HepG2 (cell line): ENCODE measurements at regions not wholly inside any gene's neighbourhood (a gene's known extent, or its start where the extent isn't known, plus 50 kb on each side); places are given as distances from the start of the nearest gene placed in this dataset.

Experiments used
- ATAC-seq: fragments of 200-7000 bp; cut with Tn5 transposase; 3 replicates; pipeline ENCODE4 v1.9.1; 2020; ENCODE audit warnings: mild to moderate bottlenecking, moderate library complexity
- BruUV-seq: library from RNA; stranded (reverse); fragments of 400-500 nt; replicated peaks from 2 replicates; lab custom pipeline; 2021; lab: Mats Ljungman, UMichigan
- CTCF ChIA-PET: fragments of 300-600 bp; formaldehyde crosslinking; extraction: SDS; loops from one replicate; lab custom pipeline; 2021; ENCODE audit warnings: low total read pairs, inconsistent platforms, low intra/inter-chr PET ratio; lab: Yijun Ruan, JAX
- POLR2A ChIA-PET: fragments of 350-600 bp; sonication (Branson Sonifier 250); formaldehyde crosslinking; loops from one replicate; lab custom pipeline; 2020; ENCODE audit warnings: antibody characterized with exemption, inconsistent platforms; lab: Yijun Ruan, JAX
- DNase-seq: peaks from one replicate; pipeline ENCODE4 v3.0.0-alpha.2; 2015; ENCODE audit warnings: low spot score
- FAIRE-seq: peaks from 3 replicates; lab custom pipeline; 2011; peaks lifted over from hg19 to GRCh38; lab: Jason Lieb, UNC
- H2AFZ ChIP-seq: one replicate; pipeline ENCODE4 v1.6.1; 2011; ENCODE audit warnings: low read length, inconsistent platforms
- H3K27ac ChIP-seq: fragments of 300-600 bp; 3 replicates; pipeline ENCODE4 v1.8.0; 2011; ENCODE audit warnings: mixed run types, mild to moderate bottlenecking, mixed read lengths, low read length, inconsistent platforms; ENCODE audit not compliant: insufficient read depth; ENCODE audit errors: extremely low read length
- H3K27me3 ChIP-seq, 2 experiments: fragments of 200-600 bp in 1 of 2; 2 replicates in 1 of 2; 3 replicates in 1 of 2; pipeline versions ENCODE4 v1.6.0 to v1.8.0; 2011; ENCODE audit warnings: low read length in 2 of 2, mild to moderate bottlenecking in 2 of 2, moderate library complexity in 2 of 2, inconsistent platforms in 1 of 2; ENCODE audit not compliant: insufficient read depth in 2 of 2, control insufficient read depth in 1 of 2
- H3K36me3 ChIP-seq, 2 experiments: fragments of 200-600 bp in 1 of 2; replicated peaks in 1 of 2; 2 replicates in 1 of 2; 3 replicates in 1 of 2; pipeline versions ENCODE4 v1.5.1 to v1.8.0; 2011; ENCODE audit warnings: low read length in 2 of 2, inconsistent platforms in 1 of 2; ENCODE audit not compliant: insufficient read depth in 2 of 2, control insufficient read depth in 1 of 2
- H3K4me1 ChIP-seq: 2 replicates; pipeline ENCODE4 v1.5.1; 2012; ENCODE audit warnings: low read length, inconsistent platforms; ENCODE audit not compliant: insufficient read depth
- H3K4me2 ChIP-seq: 2 replicates; pipeline ENCODE4 v1.6.0; 2011; ENCODE audit warnings: low read depth, low read length, inconsistent platforms
- H3K4me3 ChIP-seq, 3 experiments: fragments of 200-600 bp in 1 of 3; sonication (generic), shearing (Covaris generic) in 1 of 3; replicated peaks in 1 of 3; 2 replicates each; pipeline ENCODE4 v1.5.1; 2011 to 2016; ENCODE audit warnings: low read length in 3 of 3, inconsistent platforms in 2 of 3, low read depth in 2 of 3, mild to moderate bottlenecking in 2 of 3, control low read depth in 1 of 3, mixed read lengths in 1 of 3; ENCODE audit not compliant: insufficient read depth in 1 of 3
- H3K79me2 ChIP-seq: one replicate; pipeline ENCODE4 v1.6.1; 2011; ENCODE audit warnings: low read length, inconsistent platforms; ENCODE audit not compliant: insufficient read depth
- H3K9ac ChIP-seq: 2 replicates; pipeline ENCODE4 v1.6.0; 2011; ENCODE audit warnings: mild to moderate bottlenecking, low read depth, low read length, inconsistent platforms; ENCODE audit not compliant: insufficient read depth
- H3K9me3 ChIP-seq: 2 replicates; pipeline ENCODE4 v1.5.1; 2012; ENCODE audit warnings: mild to moderate bottlenecking, low read length
- H4K20me1 ChIP-seq: 2 replicates; pipeline ENCODE4 v1.6.0; 2011; ENCODE audit warnings: inconsistent platforms, mild to moderate bottlenecking, low read length, moderate library complexity; ENCODE audit not compliant: insufficient read depth
- ELF1 ChIP-seq: sonication (generic); formaldehyde crosslinking; IDR thresholded peaks from 2 replicates; pipeline ENCODE4 v1.4.0; 2020; ENCODE audit warnings: missing genetic modification reagents
- FIP1L1 ChIP-seq: fragments of 200-400 bp; formaldehyde crosslinking; IDR thresholded peaks from 2 replicates; pipeline ENCODE4 v1.6.1; 2018; ENCODE audit warnings: low read depth, mild to moderate bottlenecking, low read length, moderate library complexity, borderline replicate concordance; ENCODE audit not compliant: insufficient read depth
- FOXM1 ChIP-seq: sonication (generic); formaldehyde crosslinking; IDR thresholded peaks from 2 replicates; pipeline ENCODE4 v1.5.0; 2020; ENCODE audit warnings: missing genetic modification reagents
- GTF2F1 ChIP-seq: fragments of 150-350 bp; IDR thresholded peaks from 2 replicates; pipeline ENCODE4 v1.6.1; 2014; ENCODE audit warnings: low read length
- HOXA9 ChIP-seq: sonication (generic); formaldehyde crosslinking; IDR thresholded peaks from 2 replicates; pipeline ENCODE4 v1.8.1; 2022; ENCODE audit warnings: missing genetic modification reagents, mild to moderate bottlenecking, moderate library complexity, borderline replicate concordance
- NFYC ChIP-seq: IDR thresholded peaks from 2 replicates; pipeline ENCODE4 v1.6.1; 2016; ENCODE audit warnings: missing genetic modification reagents, missing compliant biosample characterization
- NR3C1 ChIP-seq: sonication (generic); formaldehyde crosslinking; IDR thresholded peaks from 2 replicates; pipeline ENCODE4 v1.4.0; 2020; ENCODE audit warnings: missing genetic modification reagents
- PATZ1 ChIP-seq: sonication (generic); formaldehyde crosslinking; IDR thresholded peaks from 2 replicates; pipeline ENCODE4 v1.4.0; 2020; ENCODE audit warnings: missing genetic modification reagents
- PAWR ChIP-seq: sonication (generic); formaldehyde crosslinking; IDR thresholded peaks from 2 replicates; pipeline ENCODE4 v1.4.0; 2020; ENCODE audit warnings: missing genetic modification reagents, mild to moderate bottlenecking, borderline replicate concordance
- REXO4 ChIP-seq: sonication (generic); formaldehyde crosslinking; IDR thresholded peaks from 2 replicates; pipeline ENCODE4 v1.8.0; 2022; ENCODE audit warnings: missing genetic modification reagents, mild to moderate bottlenecking, borderline replicate concordance
- RFXANK ChIP-seq: IDR thresholded peaks from 2 replicates; pipeline ENCODE4 v1.6.1; 2016
- ZFP1 ChIP-seq: IDR thresholded peaks from 2 replicates; pipeline ENCODE4 v1.6.1; 2016
- ZNF317 ChIP-seq: sonication (generic); formaldehyde crosslinking; IDR thresholded peaks from 2 replicates; pipeline ENCODE4 v1.5.0; 2020; ENCODE audit warnings: mild to moderate bottlenecking, missing genetic modification reagents
- ZNF512 ChIP-seq: sonication (generic); formaldehyde crosslinking; IDR thresholded peaks from 2 replicates; pipeline ENCODE4 v1.4.0; 2020; ENCODE audit warnings: mild to moderate bottlenecking, missing genetic modification reagents
- ZNF672 ChIP-seq: sonication (generic); formaldehyde crosslinking; IDR thresholded peaks from 2 replicates; pipeline ENCODE4 v1.8.1; 2022; ENCODE audit warnings: missing genetic modification reagents
- ZNF773 ChIP-seq: sonication (generic); formaldehyde crosslinking; IDR thresholded peaks from 2 replicates; pipeline ENCODE4 v1.4.0; 2020; ENCODE audit warnings: missing genetic modification reagents, borderline replicate concordance
- ZSCAN5A ChIP-seq: sonication (generic); formaldehyde crosslinking; IDR thresholded peaks from 2 replicates; pipeline ENCODE4 v1.8.0; 2022; ENCODE audit warnings: mild to moderate bottlenecking, missing genetic modification reagents, borderline replicate concordance
- WGBS: methylation state at CpG from one replicate; pipeline ENCODE4 v1.1.6; 2017; ENCODE audit warnings: low lambda C conversion rate; 5-methylcytosine and 5-hydroxymethylcytosine counted together
- in situ Hi-C: cut with HindIII; loops from 2 replicates; pipeline ENCODE4 v1.10.0; 2017; ENCODE audit warnings: low pct_unique_long_range_greater_than_20kb; ENCODE audit not compliant: extremely low pct_ligation_motif_present
- intact Hi-C: fragments of 100-400 bp; cut with micrococcal nuclease; formaldehyde crosslinking; loops from one replicate; pipeline ENCODE4 v1.10.0; 2022; ENCODE audit not compliant: unreplicated experiment

GRCh38 chr6:6942091-6942490, 165.7 kb upstream of the RREB1 start:
- no peak overlapping the region for H3K9ac ChIP-seq
- no peak overlapping the region for H2AFZ ChIP-seq
- no TSS peak for BruUV-seq
- FAIRE-seq (no peak), DNase-seq (no peak)
- CTCF ChIA-PET: no interaction called here
- in situ Hi-C loops: no loop called here
- H3K4me3 ChIP-seq: no peak overlapping the region
- WGBS: 10% methylated on average over 3 of the region's 3 CpGs
- no peak overlapping the region for H3K4me2 ChIP-seq
- no peak overlapping the region for H3K27ac ChIP-seq
- TF ChIP-seq ZNF317 (CRISPR knock-in tag) (no peak), ZSCAN5A (CRISPR knock-in tag) (no peak), FOXM1 (CRISPR knock-in tag) (no peak), RFXANK (CRISPR knock-in tag) (no peak), ELF1 (no peak), FIP1L1 (no peak), ZNF672 (CRISPR knock-in tag) (no peak), HOXA9 (CRISPR knock-in tag) (no peak)
- TF ChIP-seq, all 625 proteins: peak for 0
- POLR2A ChIA-PET: no interaction called here
- intact Hi-C loops: no loop called here
- no peaks in the 10 kb centered on the region for H3K79me2 ChIP-seq
- H3K4me1 ChIP-seq: peaks cover 6% of the 10 kb centered on the region
- ATAC-seq: 0 out of 3 replicates have a peak, but pooled peaks have one; percentile 38
- H3K9me3 ChIP-seq: no peaks in the 10 kb centered on the region
- peaks cover 0 to 8% of the 10 kb centered on the region in 2 experiments; a peak in 1 of 5 replicates for H3K27me3 ChIP-seq
- H3K36me3 ChIP-seq: no peaks in the 10 kb centered on the region
- H4K20me1 ChIP-seq: no peaks in the 10 kb centered on the region

- peaks cover 12% of the 10 kb centered on the region for H3K4me1 ChIP-seq
- no peaks in the 10 kb centered on the region for H3K9me3 ChIP-seq
- peaks cover 0 to 8% of the 10 kb centered on the region in 2 experiments; a peak in 1 of 5 replicates for H3K27me3 ChIP-seq
- no peaks in the 10 kb centered on the region for H3K79me2 ChIP-seq
- DNase-seq (no peak), FAIRE-seq (no peak), ATAC-seq (no peak)
- H3K27ac ChIP-seq: no peak overlapping the region
- no peak overlapping the region for H3K9ac ChIP-seq
- H3K4me3 ChIP-seq: no peak overlapping the region
- H3K4me2 ChIP-seq: no peak overlapping the region
- H2AFZ ChIP-seq: peak overlapping the region; percentile 28
- BruUV-seq: no TSS peak
- in situ Hi-C loops: no loop called here
- CTCF ChIA-PET: no interaction called here
- POLR2A ChIA-PET: no interaction called here
- intact Hi-C loops: no loop called here
- no peaks in the 10 kb centered on the region for H4K20me1 ChIP-seq
- 46% methylated on average over 13 of the region's 13 CpGs for WGBS
- no peaks in the 10 kb centered on the region for H3K36me3 ChIP-seq
- TF ChIP-seq GTF2F1: no peak
- TF ChIP-seq ZFP1 (CRISPR knock-in tag): no peak
- TF ChIP-seq REXO4 (CRISPR knock-in tag): no peak
- TF ChIP-seq NR3C1 (CRISPR knock-in tag): no peak
- TF ChIP-seq ZNF773 (CRISPR knock-in tag): no peak
- TF ChIP-seq NFYC (CRISPR knock-in tag): no peak
- TF ChIP-seq PATZ1 (CRISPR knock-in tag): no peak
- no peak for TF ChIP-seq PAWR (CRISPR knock-in tag)
- TF ChIP-seq ZNF512 (CRISPR knock-in tag): no peak
These were observed 164.9 kb upstream of the RREB1 start for GRCh38 chr6:6942831-6943230.
